BJ (cell line): ENCODE measurements at regions not wholly inside any gene's neighbourhood (a gene's known extent, or its start where the extent isn't known, plus 50 kb on each side); places are given as distances from the start of the nearest gene placed in this dataset.

Experiments used
- CTCF ChIA-PET: fragments of 350-600 bp; formaldehyde crosslinking; extraction: SDS; loops from one replicate; lab custom pipeline; 2021; ENCODE audit warnings: antibody characterized with exemption, inconsistent platforms; lab: Yijun Ruan, JAX
- POLR2A ChIA-PET: fragments of 300-600 bp; sonication (Branson Sonifier 250); formaldehyde crosslinking; extraction: SDS; loops from one replicate; lab custom pipeline; 2021; ENCODE audit warnings: antibody characterized with exemption; lab: Charles Lee
- DNase-seq: peaks from one replicate; pipeline ENCODE4 v3.0.0-alpha.2; 2011; ENCODE audit warnings: low read depth
- H3K27me3 ChIP-seq: 2 replicates; pipeline ENCODE4 v1.6.0; 2011; ENCODE audit warnings: low read length; ENCODE audit not compliant: control insufficient read depth, insufficient read depth
- H3K36me3 ChIP-seq: 2 replicates; pipeline ENCODE4 v1.5.1; 2011; ENCODE audit warnings: low read length; ENCODE audit not compliant: control insufficient read depth, insufficient read depth
- H3K4me3 ChIP-seq: 2 replicates; pipeline ENCODE4 v1.5.1; 2011; ENCODE audit warnings: low read depth, mild to moderate bottlenecking, control low read depth, low read length
- CTCF ChIP-seq: IDR thresholded peaks from 2 replicates; pipeline ENCODE4 v1.5.1; 2011; ENCODE audit warnings: low read depth, mild to moderate bottlenecking, control low read depth, inconsistent platforms, low read length, moderate library complexity; ENCODE audit not compliant: insufficient read depth

- Histone ChIP-seq H3K36me3 (no peaks in the 10 kb centered on the region), H3K27me3 (no peaks in the 10 kb centered on the region), H3K4me3 (no peak overlapping the region)
- CTCF ChIA-PET = no interaction called here
- POLR2A ChIA-PET = no interaction called here
- DNase-seq = no peak
- no peak for TF ChIP-seq CTCF
These were observed 959.6 kb upstream of the NOVA1 start for GRCh38 chr14:27557445-27557844.

GRCh38 chr14:27559848-27560247 is 962.0 kb upstream of the NOVA1 start:
- DNase-seq = no peak
- no peaks in the 10 kb centered on the region for H3K36me3 ChIP-seq
- no peak overlapping the region for H3K4me3 ChIP-seq
- CTCF ChIA-PET = no interaction called here
- POLR2A ChIA-PET = no interaction called here
- H3K27me3 ChIP-seq = no peaks in the 10 kb centered on the region
- TF ChIP-seq CTCF = no peak

GRCh38 chr14:27566843-27567382 is 969.1 kb upstream of the NOVA1 start:
- Histone ChIP-seq H3K36me3 (no peaks in the 10 kb centered on the region), H3K4me3 (no peak overlapping the region), H3K27me3 (no peaks in the 10 kb centered on the region)
- ChIA-PET CTCF (interaction anchor here (0.9 kb wide), 1 partner anchor 11 kb away, joined by 3 read pairs; no protein-coding TSS in a partner anchor), POLR2A (no interaction called here)
- TF ChIP-seq CTCF = no peak
- no peak for DNase-seq

GRCh38 chr14:27573018-27573417 is 975.2 kb upstream of the NOVA1 start:
- CTCF ChIA-PET = no interaction called here
- POLR2A ChIA-PET = no interaction called here
- no peak for TF ChIP-seq CTCF
- Histone ChIP-seq H3K4me3 (no peak overlapping the region), H3K27me3 (no peaks in the 10 kb centered on the region), H3K36me3 (no peaks in the 10 kb centered on the region)
- DNase-seq = no peak

- no peaks in the 10 kb centered on the region for H3K27me3 ChIP-seq
- H3K36me3 ChIP-seq = no peaks in the 10 kb centered on the region
- ChIA-PET POLR2A (no interaction called here), CTCF (no interaction called here)
- no peak overlapping the region for H3K4me3 ChIP-seq
- DNase-seq = no peak
- no peak for TF ChIP-seq CTCF
These were observed 989.3 kb upstream of the NOVA1 start for GRCh38 chr14:27587103-27587502.
